ENCODE measurements at regions not wholly inside any gene's neighbourhood (a gene's known extent, or its start where the extent isn't known, plus 50 kb on each side); places are given as distances from the start of the nearest gene placed in this dataset.

DNA sequence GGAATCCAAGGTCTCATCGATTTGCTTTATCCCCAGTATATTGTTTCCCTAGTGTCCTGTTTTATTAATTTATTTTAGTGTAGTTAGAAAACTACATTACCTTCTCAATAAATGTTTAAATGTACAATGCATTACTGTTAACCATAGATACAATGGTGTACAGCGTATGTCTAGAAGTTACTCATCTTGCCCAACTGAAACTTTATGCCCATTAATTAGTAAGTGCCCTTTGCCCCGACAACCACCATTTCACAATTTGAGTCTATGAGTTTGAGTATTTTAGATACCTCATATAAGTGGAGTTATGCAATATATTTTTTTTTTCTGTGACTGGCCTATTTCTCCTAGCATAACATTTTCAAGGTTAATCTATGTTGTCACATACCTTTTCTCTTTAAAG, 1343.0 kb upstream of the SLC39A10 start:
- ATAC-seq (peak; percentile 54), FAIRE-seq (no peak), DNase-seq (ENCODE audit: low read depth, low spot score) (no peak)
- ChIA-PET CTCF (interaction anchor here (1.3 kb wide), 1 partner anchor 10 kb away, joined by 3 read pairs; no protein-coding TSS in a partner anchor), RAD21 (ENCODE audit: unreplicated experiment) (no interaction called here), SMC1A (ENCODE audit: uncharacterized antibody, unreplicated experiment) (no interaction called here), POLR2A (no interaction called here)
- Histone ChIP-seq H2AFZ (ENCODE audit: control insufficient read depth, low read depth, low read length) (no peak overlapping the region), H3K79me2 (ENCODE audit: control insufficient read depth, insufficient read depth, low read length) (no peaks in the 10 kb centered on the region), H3K27ac (ENCODE audit: control insufficient read depth, insufficient read depth) (no peak overlapping the region), H3K9ac (ENCODE audit: control insufficient read depth, insufficient read depth, low read length) (no peak overlapping the region), H3K36me3 (ENCODE audit: control insufficient read depth in 2 of 2, insufficient read depth in 2 of 2, low read length in 1 of 2) (no peaks in the 10 kb centered on the region), H3K4me2 (ENCODE audit: control insufficient read depth, insufficient read depth) (no peak overlapping the region), H3K9me3 (replicated peaks; ENCODE audit: control insufficient read depth, insufficient read depth, low read length) (no peaks in the 10 kb centered on the region), H3K4me3 (no peak overlapping the region), H3K4me1 (ENCODE audit: control insufficient read depth, insufficient read depth, low read length) (no peaks in the 10 kb centered on the region), H3K27me3 (replicated peaks in 1 of 2; ENCODE audit: control insufficient read depth in 2 of 2, insufficient read depth in 2 of 2, low read length in 1 of 2) (no peaks in the 10 kb centered on the region), H4K20me1 (ENCODE audit: control insufficient read depth, insufficient read depth) (no peaks in the 10 kb centered on the region)
- BruUV-seq (replicated peaks) = no TSS peak
- in situ Hi-C loops (cut with MboI) = no loop called here
- TF ChIP-seq NR2F1 (conservative IDR thresholded peaks at IDR 0.05) (peak; percentile 75), MTA2 (IDR thresholded peaks at IDR 0.05; ENCODE audit: low read depth) (0 out of 2 replicates have a peak, but pooled peaks have one; percentile 18), NR2C1 (IDR thresholded peaks at IDR 0.05) (no peak)
- intact Hi-C loops (cut with micrococcal nuclease; ENCODE audit: unreplicated experiment) = no loop called here
- 46% methylated on average over 3 of the region's 3 CpGs for WGBS (ENCODE audit: insufficient coverage, insufficient replicate concordance, low lambda C conversion rate, missing lambda C conversion rate)

DNA sequence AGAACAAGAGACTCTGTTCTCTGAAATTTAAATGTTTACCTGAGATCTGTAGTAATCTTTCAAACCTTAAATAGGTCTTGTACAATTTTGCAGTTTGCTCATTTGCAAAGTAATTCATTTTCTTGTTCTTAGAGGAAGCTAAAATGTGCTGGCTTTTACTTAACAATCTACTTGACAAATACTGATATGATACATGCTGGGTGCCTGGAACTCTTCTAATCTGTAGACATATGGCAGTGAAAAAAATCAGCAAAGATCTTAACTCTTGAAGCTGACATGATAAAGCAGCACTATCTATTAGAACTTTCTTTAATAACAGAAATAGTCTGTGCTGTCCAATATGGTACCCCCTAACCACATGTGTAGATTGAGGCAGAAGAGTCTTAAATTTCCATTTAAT, 1352.8 kb upstream of the SLC39A10 start:
- no peaks in the 10 kb centered on the region for H3K4me1 ChIP-seq (ENCODE audit: control insufficient read depth, insufficient read depth, low read length)
- no peak overlapping the region for H3K9ac ChIP-seq (ENCODE audit: control insufficient read depth, insufficient read depth, low read length)
- ChIA-PET CTCF (no interaction called here), SMC1A (ENCODE audit: uncharacterized antibody, unreplicated experiment) (interaction anchor here (0.6 to 1.0 kb wide), 2 partner anchors 29 to 154 kb away, joined by 3 read pairs; no protein-coding TSS in a partner anchor), POLR2A (no interaction called here), RAD21 (ENCODE audit: unreplicated experiment) (no interaction called here)
- H4K20me1 ChIP-seq (ENCODE audit: control insufficient read depth, insufficient read depth) = no peaks in the 10 kb centered on the region
- in situ Hi-C loops (cut with MboI) (no loop called here), intact Hi-C loops (cut with micrococcal nuclease; ENCODE audit: unreplicated experiment) (no loop called here)
- no peaks in the 10 kb centered on the region for H3K9me3 ChIP-seq (replicated peaks; ENCODE audit: control insufficient read depth, insufficient read depth, low read length)
- no peak for ATAC-seq
- no peaks in the 10 kb centered on the region for H3K79me2 ChIP-seq (ENCODE audit: control insufficient read depth, insufficient read depth, low read length)
- TF ChIP-seq PML (IDR thresholded peaks at IDR 0.05; ENCODE audit: low read length) (no peak), IRF5 (IDR thresholded peaks at IDR 0.05; ENCODE audit: borderline replicate concordance) (no peak), SREBF2 (IDR thresholded peaks at IDR 0.05; ENCODE audit: low read length) (no peak), SREBF1 (IDR thresholded peaks at IDR 0.05; ENCODE audit: low read length) (no peak), STAT1 (conservative IDR thresholded peaks at IDR 0.05) (no peak), ZBED1 (IDR thresholded peaks at IDR 0.05; ENCODE audit: borderline replicate concordance) (no peak), ZNF384 (IDR thresholded peaks at IDR 0.05; ENCODE audit: borderline replicate concordance, low read depth, low read length) (no peak), FOXK2 (IDR thresholded peaks at IDR 0.05) (no peak)
- H3K27me3 ChIP-seq (replicated peaks in 1 of 2; ENCODE audit: control insufficient read depth in 2 of 2, insufficient read depth in 2 of 2, low read length in 1 of 2) = no peaks in the 10 kb centered on the region
- no peak overlapping the region for H2AFZ ChIP-seq (ENCODE audit: control insufficient read depth, low read depth, low read length)
- no peaks in the 10 kb centered on the region for H3K36me3 ChIP-seq (ENCODE audit: control insufficient read depth in 2 of 2, insufficient read depth in 2 of 2, low read length in 1 of 2)
- H3K4me3 ChIP-seq = no peak overlapping the region
- no peak overlapping the region for H3K4me2 ChIP-seq (ENCODE audit: control insufficient read depth, insufficient read depth)
- BruUV-seq (replicated peaks) = no TSS peak
- no peak overlapping the region for H3K27ac ChIP-seq (ENCODE audit: control insufficient read depth, insufficient read depth)
- FAIRE-seq = no peak
- DNase-seq (ENCODE audit: low read depth, low spot score) = no peak

All from GM12878 (cell line).